Activated CD4-positive, alpha-beta T cell treated with anti-CD3 and anti-CD28 coated beads, Interleukin-2, amount 10 ng/mL, durations not matched to agents 7 days and 5 days (primary cell): ENCODE measurements at regions not wholly inside any gene's neighbourhood (a gene's known extent, or its start where the extent isn't known, plus 50 kb on each side); places are given as distances from the start of the nearest gene placed in this dataset.
"Not testable (repeated sequence)": the region's sequence is repeated elsewhere in the genome, so short reads cannot be mapped to it uniquely, and the experiment has no call there.

ENCODE experiments used
- CTCF ChIA-PET: fragments of 350-600 bp; sonication (Branson Sonifier 250); formaldehyde crosslinking; loops from one replicate; lab custom pipeline; 2021; ENCODE audit warnings: antibody characterized with exemption; lab: Charles Lee
- POLR2A ChIA-PET: fragments of 350-600 bp; sonication (Branson Sonifier 250); formaldehyde crosslinking; loops from one replicate; lab custom pipeline; 2021; ENCODE audit warnings: antibody characterized with exemption; lab: Charles Lee
- DNase-seq: peaks from one replicate; pipeline ENCODE4 v3.0.0-alpha.2; 2020
- H3K27ac Mint-ChIP-seq: one replicate; pipeline ENCODE4 v1.8.0; 2021; ENCODE audit warnings: mild to moderate bottlenecking, moderate library complexity, mixed read lengths
- H3K27me3 Mint-ChIP-seq: one replicate; pipeline ENCODE4 v1.8.0; 2021; ENCODE audit warnings: mixed read lengths
- H3K36me3 Mint-ChIP-seq: one replicate; pipeline ENCODE4 v1.8.0; 2021; ENCODE audit warnings: low read depth, mixed read lengths
- H3K4me1 Mint-ChIP-seq: one replicate; pipeline ENCODE4 v1.8.0; 2021; ENCODE audit warnings: mixed read lengths
- H3K4me3 Mint-ChIP-seq: one replicate; pipeline ENCODE4 v1.8.0; 2021; ENCODE audit warnings: mild to moderate bottlenecking, moderate library complexity, mixed read lengths
- H3K9me3 Mint-ChIP-seq: one replicate; pipeline ENCODE4 v1.8.0; 2021; ENCODE audit warnings: mixed read lengths

GRCh38 chr12:24533716-24534352, 415.1 kb downstream of the BCAT1 start:
- CTCF ChIA-PET, result no interaction called here
- DNase-seq, result no peak
- Mint-ChIP-seq H3K9me3 (no peaks in the 10 kb centered on the region), H3K27ac (no peak overlapping the region), H3K4me1 (no peaks in the 10 kb centered on the region), H3K27me3 (no peaks in the 10 kb centered on the region), H3K36me3 (no peaks in the 10 kb centered on the region), H3K4me3 (no peak overlapping the region)
- POLR2A ChIA-PET, result no interaction called here

GRCh38 chr12:24530689-24531088, 418.2 kb downstream of the BCAT1 start:
- H3K4me1 Mint-ChIP-seq, result no peaks in the 10 kb centered on the region
- no peak overlapping the region for H3K4me3 Mint-ChIP-seq
- no peaks in the 10 kb centered on the region for H3K9me3 Mint-ChIP-seq
- no peak overlapping the region for H3K27ac Mint-ChIP-seq
- CTCF ChIA-PET, result no interaction called here
- no peaks in the 10 kb centered on the region for H3K27me3 Mint-ChIP-seq
- POLR2A ChIA-PET, result no interaction called here
- no peaks in the 10 kb centered on the region for H3K36me3 Mint-ChIP-seq
- DNase-seq, result no peak

- no peak overlapping the region for H3K4me3 Mint-ChIP-seq
These were observed 421.8 kb downstream of the BCAT1 start for GRCh38 chr12:24527102-24527501.

GRCh38 chr12:24522736-24523135, 426.2 kb downstream of the BCAT1 start:
- no peaks in the 10 kb centered on the region for H3K27me3 Mint-ChIP-seq
- H3K27ac Mint-ChIP-seq, result no peak overlapping the region
- ChIA-PET CTCF (no interaction called here), POLR2A (no interaction called here)
- no peak overlapping the region for H3K4me3 Mint-ChIP-seq
- H3K9me3 Mint-ChIP-seq, result peaks cover 13% of the 10 kb centered on the region
- no peak for DNase-seq
- peaks cover 2% of the 10 kb centered on the region for H3K36me3 Mint-ChIP-seq
- H3K4me1 Mint-ChIP-seq, result no peaks in the 10 kb centered on the region

More at GRCh38 chr12:24527102-24527501, 421.8 kb downstream of the BCAT1 start:
- H3K36me3 Mint-ChIP-seq, result no peaks in the 10 kb centered on the region
- H3K27ac Mint-ChIP-seq, result no peak overlapping the region
- H3K27me3 Mint-ChIP-seq, result no peaks in the 10 kb centered on the region
- H3K9me3 Mint-ChIP-seq, result no peaks in the 10 kb centered on the region
- no peaks in the 10 kb centered on the region for H3K4me1 Mint-ChIP-seq
- ChIA-PET POLR2A (no interaction called here), CTCF (interaction anchor here (1.4 kb wide), 1 partner anchor 11 kb away, joined by 3 read pairs; no protein-coding TSS in a partner anchor)
- no peak for DNase-seq

GRCh38 chr12:24519759-24520158, 429.1 kb downstream of the BCAT1 start:
- Mint-ChIP-seq H3K27ac (no peak overlapping the region), H3K4me1 (no peaks in the 10 kb centered on the region), H3K4me3 (no peak overlapping the region), H3K9me3 (peaks cover 13% of the 10 kb centered on the region), H3K27me3 (no peaks in the 10 kb centered on the region), H3K36me3 (peaks cover 2% of the 10 kb centered on the region)
- POLR2A ChIA-PET, result no interaction called here
- DNase-seq, result no peak
- CTCF ChIA-PET, result interaction anchor here (0.6 kb wide), 1 partner anchor 701 kb away, joined by 3 read pairs; no protein-coding TSS in a partner anchor

- no peaks in the 10 kb centered on the region for H3K27me3 Mint-ChIP-seq
- H3K4me3 Mint-ChIP-seq, result no peak overlapping the region
- H3K9me3 Mint-ChIP-seq, result peaks cover 13% of the 10 kb centered on the region
- POLR2A ChIA-PET, result no interaction called here
- CTCF ChIA-PET, result interaction anchor here (0.9 kb wide), 1 partner anchor 10 kb away, joined by 3 read pairs; no protein-coding TSS in a partner anchor
- no peak for DNase-seq
- peaks cover 2% of the 10 kb centered on the region for H3K36me3 Mint-ChIP-seq
- no peaks in the 10 kb centered on the region for H3K4me1 Mint-ChIP-seq
- no peak overlapping the region for H3K27ac Mint-ChIP-seq
These were observed 431.9 kb downstream of the BCAT1 start for GRCh38 chr12:24517000-24517399.

- no peaks in the 10 kb centered on the region for H3K36me3 Mint-ChIP-seq
- no peak overlapping the region for H3K4me3 Mint-ChIP-seq
- ChIA-PET CTCF (no interaction called here), POLR2A (no interaction called here)
- H3K27me3 Mint-ChIP-seq, result no peaks in the 10 kb centered on the region
- no peak overlapping the region for H3K27ac Mint-ChIP-seq
- H3K9me3 Mint-ChIP-seq, result no peaks in the 10 kb centered on the region
- no peak for DNase-seq
- H3K4me1 Mint-ChIP-seq, result no peaks in the 10 kb centered on the region
These were observed 438.2 kb downstream of the BCAT1 start for GRCh38 chr12:24510581-24511125.

GRCh38 chr12:24507827-24508226, 441.1 kb downstream of the BCAT1 start:
- POLR2A ChIA-PET, result no interaction called here
- no peak overlapping the region for H3K4me3 Mint-ChIP-seq
- no peaks in the 10 kb centered on the region for H3K36me3 Mint-ChIP-seq
- no peaks in the 10 kb centered on the region for H3K4me1 Mint-ChIP-seq
- H3K27ac Mint-ChIP-seq, result no peak overlapping the region
- CTCF ChIA-PET, result no interaction called here
- peaks cover 3% of the 10 kb centered on the region for H3K9me3 Mint-ChIP-seq
- no peak for DNase-seq
- H3K27me3 Mint-ChIP-seq, result no peaks in the 10 kb centered on the region

- no peaks in the 10 kb centered on the region for H3K27me3 Mint-ChIP-seq
- peaks cover 5% of the 10 kb centered on the region for H3K9me3 Mint-ChIP-seq
- no peak for DNase-seq
- no peak overlapping the region for H3K4me3 Mint-ChIP-seq
- no peaks in the 10 kb centered on the region for H3K4me1 Mint-ChIP-seq
- no peaks in the 10 kb centered on the region for H3K36me3 Mint-ChIP-seq
- H3K27ac Mint-ChIP-seq, result no peak overlapping the region
- CTCF ChIA-PET, result no interaction called here
- POLR2A ChIA-PET, result no interaction called here
These were observed 443.4 kb downstream of the BCAT1 start for GRCh38 chr12:24505366-24506015.

GRCh38 chr12:24503477-24503876, 445.4 kb downstream of the BCAT1 start:
- H3K27me3 Mint-ChIP-seq, H3K4me1 Mint-ChIP-seq, POLR2A ChIA-PET, H3K4me3 Mint-ChIP-seq, DNase-seq, H3K9me3 Mint-ChIP-seq, H3K27ac Mint-ChIP-seq, H3K36me3 Mint-ChIP-seq: not testable (repeated sequence)
- CTCF ChIA-PET, result interaction anchor here (1.2 kb wide), 1 partner anchor 20 kb away, joined by 4 read pairs; no protein-coding TSS in a partner anchor

- H3K27ac Mint-ChIP-seq, result no peak overlapping the region
- H3K4me1 Mint-ChIP-seq, result no peaks in the 10 kb centered on the region
- H3K27me3 Mint-ChIP-seq, result no peaks in the 10 kb centered on the region
- ChIA-PET POLR2A (no interaction called here), CTCF (no interaction called here)
- peaks cover 5% of the 10 kb centered on the region for H3K9me3 Mint-ChIP-seq
- H3K4me3 Mint-ChIP-seq, result no peak overlapping the region
- H3K36me3 Mint-ChIP-seq, result no peaks in the 10 kb centered on the region
- no peak for DNase-seq
These were observed 448.1 kb downstream of the BCAT1 start for GRCh38 chr12:24500831-24501230.

- Mint-ChIP-seq H3K27me3 (no peaks in the 10 kb centered on the region), H3K4me3 (no peak overlapping the region), H3K27ac (no peak overlapping the region), H3K4me1 (no peaks in the 10 kb centered on the region), H3K9me3 (peaks cover 5% of the 10 kb centered on the region), H3K36me3 (no peaks in the 10 kb centered on the region)
- DNase-seq, result no peak
- ChIA-PET CTCF (no interaction called here), POLR2A (no interaction called here)
These were observed 448.5 kb downstream of the BCAT1 start for GRCh38 chr12:24500421-24500820.
